HG03378 (cell line): ENCODE measurements at regions not wholly inside any gene's neighbourhood (a gene's known extent, or its start where the extent isn't known, plus 50 kb on each side); places are given as distances from the start of the nearest gene placed in this dataset.
"Not testable (repeated sequence)": the region's sequence is repeated elsewhere in the genome, so short reads cannot be mapped to it uniquely, and the experiment has no call there.

Source experiments
- ATAC-seq: cut with Tn5 transposase; IDR thresholded peaks from one replicate; pipeline ENCODE4 v1.9.1; 2021; ENCODE audit warnings: mild to moderate bottlenecking, moderate library complexity; ENCODE audit not compliant: unreplicated experiment

DNA sequence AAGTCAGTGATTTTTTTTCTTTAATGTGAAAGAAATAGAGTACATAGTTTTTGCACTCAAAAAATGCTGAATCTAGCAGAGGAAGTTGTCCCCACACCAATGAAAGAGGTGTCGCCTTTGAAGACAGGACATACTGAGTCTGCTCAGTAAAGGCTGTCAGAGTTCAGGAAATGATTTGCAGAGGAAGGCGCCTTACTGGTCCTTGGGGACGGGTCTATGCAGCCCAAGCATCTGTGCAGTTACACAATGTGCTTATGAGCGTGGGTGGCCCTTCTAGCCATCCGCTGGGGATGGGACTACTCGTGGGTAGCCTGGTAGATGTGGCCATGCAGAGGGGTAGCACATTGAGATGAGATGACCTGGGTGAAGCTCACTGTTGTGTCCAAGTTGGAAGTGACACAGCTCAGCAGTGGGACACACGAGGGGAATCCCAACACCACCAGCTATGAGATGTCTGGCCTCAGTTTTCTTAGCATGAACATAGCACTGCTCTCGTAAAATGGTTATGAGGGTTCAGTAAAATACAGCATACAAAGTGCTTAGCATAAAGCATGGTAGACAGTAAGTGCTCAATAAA, 116.5 kb upstream of the RBPJ start:
- ATAC-seq, result peak; percentile 70

DNA sequence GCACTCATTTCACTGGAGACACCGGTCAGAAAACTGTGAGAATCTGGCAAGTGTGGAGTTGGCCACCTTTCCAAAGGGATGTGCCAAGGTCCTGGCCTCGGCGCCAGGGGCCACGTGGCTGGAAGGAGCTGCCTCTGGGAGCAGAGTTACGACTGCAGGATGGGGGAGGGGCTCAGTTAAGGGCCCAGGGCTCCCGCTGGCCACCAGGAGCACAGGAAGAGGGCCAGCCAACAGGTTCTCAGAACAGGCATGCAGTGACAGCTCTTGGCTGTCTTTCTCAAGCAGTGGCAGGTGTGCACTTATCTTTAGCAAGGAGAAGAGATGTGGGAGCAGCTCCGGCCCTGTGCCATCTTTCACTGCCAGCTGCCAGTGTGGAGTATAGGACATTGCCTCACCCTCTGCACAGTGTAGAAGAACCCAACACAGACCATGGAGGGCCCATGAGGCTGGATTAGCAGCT, 115.9 kb upstream of the RBPJ start:
- no peak for ATAC-seq

- ATAC-seq, result no peak
These were observed 114.5 kb upstream of the RBPJ start for GRCh38 chr4:26206339-26206738.

DNA sequence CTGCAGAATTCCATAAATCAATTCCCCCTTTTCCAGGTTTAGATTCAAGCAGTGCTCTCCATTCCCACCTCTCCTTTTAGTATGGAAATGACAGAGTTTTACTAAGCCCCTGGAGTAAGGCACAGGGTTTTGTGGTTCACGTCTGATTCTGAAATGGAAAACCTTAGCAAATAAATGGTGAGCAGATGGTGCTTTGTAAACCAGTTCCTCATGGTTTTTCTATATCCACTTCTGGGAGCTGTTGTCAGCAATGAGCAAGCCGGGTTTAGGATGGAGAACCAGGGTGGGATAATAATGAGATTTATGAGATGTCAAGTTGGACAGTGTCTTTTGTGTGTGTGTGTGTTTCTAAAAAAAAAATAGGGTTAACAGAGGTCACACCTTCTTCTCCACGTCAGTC, 113.8 kb upstream of the RBPJ start:
- no peak for ATAC-seq

- no peak for ATAC-seq
These were observed 113.2 kb upstream of the RBPJ start for GRCh38 chr4:26207631-26208030.

DNA sequence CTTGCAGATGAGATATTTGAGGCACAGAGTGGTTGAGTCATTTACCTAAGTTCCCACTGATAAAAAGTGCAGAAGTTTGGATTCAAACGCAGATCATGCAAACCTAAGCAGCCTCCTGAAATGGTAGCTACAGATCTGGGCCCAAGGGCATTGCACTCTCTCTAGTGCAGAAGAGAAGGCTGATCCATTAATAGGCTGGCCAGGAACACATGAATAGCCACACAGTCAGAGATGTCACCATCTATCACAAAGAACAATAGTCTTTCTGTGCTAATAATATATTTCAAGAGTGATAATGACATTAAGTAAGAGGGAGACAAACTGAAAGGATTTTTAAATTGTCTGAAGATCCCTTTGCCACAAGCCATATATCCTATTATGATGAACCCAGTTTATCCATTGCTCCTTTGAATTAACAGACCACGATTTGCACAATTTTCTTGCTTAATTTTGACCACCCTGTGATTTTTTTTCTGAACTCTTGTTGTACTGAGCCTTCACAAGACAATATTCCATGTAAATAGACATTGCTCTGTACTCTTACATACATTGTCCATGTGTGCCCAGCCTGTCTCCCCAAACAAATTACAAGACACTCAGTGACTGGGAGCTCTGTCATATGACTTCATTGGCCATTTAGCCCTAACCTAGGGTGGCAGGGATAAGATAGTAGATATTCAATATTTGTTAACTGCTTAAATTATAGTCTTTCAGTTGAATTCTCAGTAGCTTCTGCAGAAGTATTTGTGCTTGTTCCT, 112.4 kb upstream of the RBPJ start:
- ATAC-seq, result no peak

GRCh38 chr4:26209378-26209777, 111.4 kb upstream of the RBPJ start:
- not testable (repeated sequence) for ATAC-seq

- no peak for ATAC-seq
These were observed 108.3 kb upstream of the RBPJ start for GRCh38 chr4:26212528-26212927.

- ATAC-seq, result no peak
These were observed 107.5 kb upstream of the RBPJ start for GRCh38 chr4:26213317-26213716.

GRCh38 chr4:26214994-26215393, 105.8 kb upstream of the RBPJ start:
- ATAC-seq, result no peak

GRCh38 chr4:26215725-26216124, 105.1 kb upstream of the RBPJ start:
- ATAC-seq, result no peak

- no peak for ATAC-seq
These were observed 103.3 kb upstream of the RBPJ start for GRCh38 chr4:26217481-26217880.

DNA sequence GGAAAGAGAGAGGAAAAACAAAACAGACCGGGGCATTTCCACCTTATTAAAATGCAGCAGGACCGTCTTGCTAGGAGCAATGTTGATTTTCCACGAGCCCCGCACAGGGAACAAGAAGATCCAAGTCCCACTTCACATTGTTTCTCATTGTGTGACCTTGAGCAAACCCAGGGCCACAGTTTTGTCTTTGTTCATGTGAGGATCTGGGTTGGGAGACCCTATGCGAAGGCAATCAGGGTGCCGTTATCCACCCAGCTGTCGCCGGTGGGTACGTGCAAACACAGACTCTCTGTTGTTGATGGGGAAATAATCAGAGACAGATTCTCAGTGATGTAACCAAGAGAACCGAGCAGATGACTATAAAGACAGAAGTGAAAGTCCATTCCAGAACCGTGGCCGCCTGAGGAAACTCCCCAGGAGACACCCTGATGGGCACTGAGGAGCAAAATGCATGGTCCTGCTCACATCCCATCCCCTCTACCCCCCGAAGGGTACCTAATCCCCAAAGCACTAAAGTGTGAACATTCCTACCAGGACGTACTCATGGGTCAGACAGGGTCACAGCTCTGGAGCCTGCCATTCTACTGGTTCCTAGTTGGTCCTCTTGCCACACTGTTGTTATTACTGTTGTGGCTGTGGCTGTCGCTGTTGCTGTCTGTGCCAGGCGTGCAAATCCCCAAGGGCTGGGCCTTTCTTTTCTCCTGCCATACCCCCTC, 102.7 kb upstream of the RBPJ start:
- ATAC-seq, result peak; percentile 88

GRCh38 chr4:26218677-26219605, 101.9 kb upstream of the RBPJ start:
- ATAC-seq, result peak; percentile 26

- no peak for ATAC-seq
These were observed 100.1 kb upstream of the RBPJ start for GRCh38 chr4:26220696-26221095.

GRCh38 chr4:26223155-26223554, 97.7 kb upstream of the RBPJ start:
- ATAC-seq, result no peak

DNA sequence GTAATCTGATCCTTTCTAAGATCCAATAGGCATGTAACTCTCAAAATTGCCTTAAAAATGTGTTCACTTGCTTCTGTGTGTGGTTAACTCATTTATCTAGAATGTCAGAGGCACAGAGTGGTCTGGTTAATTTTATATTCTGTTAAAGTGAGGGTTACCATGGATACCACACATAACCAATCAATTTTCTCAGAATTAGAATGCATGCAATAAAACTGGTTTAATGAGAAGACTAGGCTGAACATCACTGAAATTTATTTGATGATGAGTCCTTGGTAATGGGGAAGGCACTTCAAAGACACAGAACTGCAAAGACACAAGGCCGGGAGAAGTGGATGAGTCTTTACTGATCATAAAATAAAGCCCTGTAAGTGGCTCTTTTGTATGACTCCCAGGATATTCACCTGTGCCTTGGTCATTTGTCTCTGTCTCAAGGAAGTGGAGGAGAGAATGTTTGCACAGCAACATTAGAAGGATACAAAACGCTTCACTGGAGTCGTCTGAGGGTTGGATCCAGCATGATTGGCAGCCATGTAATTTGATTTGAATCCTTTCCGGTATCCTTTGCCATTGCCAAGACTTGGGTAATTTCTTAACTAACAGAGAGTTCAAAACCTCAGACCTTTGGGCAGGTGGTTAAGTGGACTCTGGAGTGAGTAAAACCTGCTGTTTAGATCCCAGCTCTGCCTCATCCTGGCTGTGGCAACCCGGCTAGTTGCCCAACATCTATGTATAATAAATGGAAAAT, 94.0 kb upstream of the RBPJ start:
- no peak for ATAC-seq

- no peak for ATAC-seq
These were observed 93.1 kb upstream of the RBPJ start for GRCh38 chr4:26227601-26228229.

DNA sequence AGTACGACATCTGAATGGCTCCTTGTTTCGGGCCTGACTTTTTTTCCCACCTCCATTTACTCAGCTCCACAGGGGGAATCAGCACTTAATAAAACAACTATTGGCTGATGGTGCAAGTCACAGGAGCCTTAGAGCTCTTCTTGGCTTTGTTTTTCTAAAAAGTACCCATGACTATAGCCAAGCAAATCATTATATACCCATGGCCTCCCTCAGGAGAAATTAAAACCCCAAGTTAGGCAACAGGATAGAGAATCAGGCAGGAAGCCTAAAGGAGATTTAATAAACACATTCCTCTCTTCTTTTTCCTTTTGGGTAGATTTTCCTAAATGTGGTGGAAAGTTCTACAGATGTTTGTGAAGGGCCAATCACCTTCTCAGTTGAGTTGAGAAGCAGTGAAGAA, 91.9 kb upstream of the RBPJ start:
- no peak for ATAC-seq

DNA sequence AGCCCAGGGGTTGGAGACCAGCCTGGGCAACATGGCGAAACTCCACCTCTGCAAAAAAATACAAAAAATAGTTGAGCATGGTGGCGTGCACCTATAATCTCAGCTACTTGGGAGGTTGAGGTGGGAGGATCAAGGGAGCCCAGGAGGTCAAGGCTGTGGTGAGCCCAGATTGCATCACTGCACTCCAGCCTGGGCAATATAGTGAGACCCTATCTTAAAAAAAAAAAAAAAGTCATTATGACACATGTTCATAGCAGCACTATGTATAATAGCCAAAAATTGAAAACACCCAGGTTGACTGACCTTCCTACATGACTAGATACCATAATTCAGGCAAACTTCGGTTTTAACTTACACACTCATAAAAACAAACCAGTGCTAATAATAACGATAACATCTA, 90.8 kb upstream of the RBPJ start:
- no peak for ATAC-seq
